ENCODE measurements at regions not wholly inside any gene's neighbourhood (a gene's known extent, or its start where the extent isn't known, plus 50 kb on each side); places are given as distances from the start of the nearest gene placed in this dataset.

- no peak overlapping the region for H3K27ac ChIP-seq (ENCODE audit: insufficient read depth, low read length, poor library complexity, severe bottlenecking)
- no peaks in the 10 kb centered on the region for H3K4me1 ChIP-seq (ENCODE audit: control insufficient read depth, insufficient read depth, low read length, poor library complexity, severe bottlenecking)
- Mint-ChIP-seq H3K4me1 (no peaks in the 10 kb centered on the region), H3K27ac (no peak overlapping the region), H3K36me3 (no peaks in the 10 kb centered on the region), H3K9me3 (peaks cover 0 to 4% (median 0%) of the 10 kb centered on the region in 7 donors), H3K27me3 (no peaks in the 10 kb centered on the region), H3K4me3 (no peak overlapping the region)
- ATAC-seq (ENCODE audit: low read depth in 2 of 2): no peak
- H3K9me3 ChIP-seq (ENCODE audit: control insufficient read depth in 2 of 2, low read length in 2 of 2): no peaks in the 10 kb centered on the region
- H3K4me3 ChIP-seq (ENCODE audit: low read depth, low read length): no peak overlapping the region
- H3K36me3 ChIP-seq (ENCODE audit: control insufficient read depth, insufficient read depth, low read length): no peaks in the 10 kb centered on the region
- DNase-seq: no peak
- no peaks in the 10 kb centered on the region for H3K27me3 ChIP-seq (ENCODE audit: control insufficient read depth, insufficient read depth, low read length)
Observed at GRCh38 chr5:136620016-136620419, 254.7 kb upstream of the TRPC7 start.

GRCh38 chr5:136619556-136619955, 254.2 kb upstream of the TRPC7 start:
- Histone ChIP-seq H3K4me1 (ENCODE audit: control insufficient read depth, insufficient read depth, low read length, poor library complexity, severe bottlenecking) (no peaks in the 10 kb centered on the region), H3K9me3 (ENCODE audit: control insufficient read depth in 2 of 2, low read length in 2 of 2) (no peaks in the 10 kb centered on the region), H3K36me3 (ENCODE audit: control insufficient read depth, insufficient read depth, low read length) (no peaks in the 10 kb centered on the region), H3K27ac (ENCODE audit: insufficient read depth, low read length, poor library complexity, severe bottlenecking) (no peak overlapping the region), H3K27me3 (ENCODE audit: control insufficient read depth, insufficient read depth, low read length) (no peaks in the 10 kb centered on the region), H3K4me3 (ENCODE audit: low read depth, low read length) (no peak overlapping the region)
- Mint-ChIP-seq H3K27ac (no peak overlapping the region), H3K4me1 (no peaks in the 10 kb centered on the region), H3K27me3 (no peaks in the 10 kb centered on the region), H3K36me3 (no peaks in the 10 kb centered on the region), H3K4me3 (no peak overlapping the region), H3K9me3 (peaks cover 0 to 3% (median 0%) of the 10 kb centered on the region in 7 donors)
- ATAC-seq (ENCODE audit: low read depth in 2 of 2): no peak
- DNase-seq: no peak

GRCh38 chr5:136615251-136616119, 250.1 kb upstream of the TRPC7 start:
- no peak for DNase-seq
- H3K27me3 ChIP-seq (ENCODE audit: control insufficient read depth, insufficient read depth, low read length): no peaks in the 10 kb centered on the region
- Mint-ChIP-seq H3K4me1 (no peaks in the 10 kb centered on the region), H3K27me3 (no peaks in the 10 kb centered on the region), H3K4me3 (no peak overlapping the region), H3K36me3 (no peaks in the 10 kb centered on the region), H3K9me3 (peaks cover 0 to 4% (median 3%) of the 10 kb centered on the region in 7 donors), H3K27ac (no peak overlapping the region)
- H3K4me1 ChIP-seq (ENCODE audit: control insufficient read depth, insufficient read depth, low read length, poor library complexity, severe bottlenecking): no peaks in the 10 kb centered on the region
- H3K27ac ChIP-seq (ENCODE audit: insufficient read depth, low read length, poor library complexity, severe bottlenecking): no peak overlapping the region
- no peak for ATAC-seq (ENCODE audit: low read depth in 2 of 2)
- no peak overlapping the region for H3K4me3 ChIP-seq (ENCODE audit: low read depth, low read length)
- no peaks in the 10 kb centered on the region for H3K9me3 ChIP-seq (ENCODE audit: control insufficient read depth in 2 of 2, low read length in 2 of 2)
- no peaks in the 10 kb centered on the region for H3K36me3 ChIP-seq (ENCODE audit: control insufficient read depth, insufficient read depth, low read length)

GRCh38 chr5:136613230-136613629, 247.9 kb upstream of the TRPC7 start:
- H3K27me3 Mint-ChIP-seq: no peaks in the 10 kb centered on the region
- ATAC-seq (ENCODE audit: low read depth in 2 of 2) (no peak), DNase-seq (no peak)
- Histone ChIP-seq H3K9me3 (ENCODE audit: control insufficient read depth in 2 of 2, low read length in 2 of 2) (no peaks in the 10 kb centered on the region), H3K27ac (ENCODE audit: insufficient read depth, low read length, poor library complexity, severe bottlenecking) (no peak overlapping the region), H3K36me3 (ENCODE audit: control insufficient read depth, insufficient read depth, low read length) (no peaks in the 10 kb centered on the region), H3K27me3 (ENCODE audit: control insufficient read depth, insufficient read depth, low read length) (no peaks in the 10 kb centered on the region), H3K4me3 (ENCODE audit: low read depth, low read length) (no peak overlapping the region), H3K4me1 (ENCODE audit: control insufficient read depth, insufficient read depth, low read length, poor library complexity, severe bottlenecking) (no peaks in the 10 kb centered on the region)
- H3K27ac Mint-ChIP-seq: no peak overlapping the region
- H3K4me1 Mint-ChIP-seq: no peaks in the 10 kb centered on the region
- no peaks in the 10 kb centered on the region for H3K36me3 Mint-ChIP-seq
- H3K9me3 Mint-ChIP-seq: peaks cover under 1 to 6% (median 3%) of the 10 kb centered on the region in 7 donors
- no peak overlapping the region for H3K4me3 Mint-ChIP-seq

GRCh38 chr5:136605638-136606037, 240.3 kb upstream of the TRPC7 start:
- H3K27me3 Mint-ChIP-seq: no peaks in the 10 kb centered on the region
- DNase-seq: no peak
- no peak overlapping the region for H3K27ac Mint-ChIP-seq
- H3K27ac ChIP-seq (ENCODE audit: insufficient read depth, low read length, poor library complexity, severe bottlenecking): no peak overlapping the region
- H3K27me3 ChIP-seq (ENCODE audit: control insufficient read depth, insufficient read depth, low read length): no peaks in the 10 kb centered on the region
- H3K9me3 Mint-ChIP-seq: peaks cover 4 to 24% (median 10%) of the 10 kb centered on the region in 7 donors
- no peaks in the 10 kb centered on the region for H3K4me1 ChIP-seq (ENCODE audit: control insufficient read depth, insufficient read depth, low read length, poor library complexity, severe bottlenecking)
- H3K36me3 ChIP-seq (ENCODE audit: control insufficient read depth, insufficient read depth, low read length): no peaks in the 10 kb centered on the region
- peaks cover 2 to 19% of the 10 kb centered on the region in 2 experiments for H3K9me3 ChIP-seq (ENCODE audit: control insufficient read depth in 2 of 2, low read length in 2 of 2)
- no peaks in the 10 kb centered on the region for H3K36me3 Mint-ChIP-seq
- no peak for ATAC-seq (ENCODE audit: low read depth in 2 of 2)
- no peak overlapping the region for H3K4me3 Mint-ChIP-seq
- no peaks in the 10 kb centered on the region for H3K4me1 Mint-ChIP-seq
- H3K4me3 ChIP-seq (ENCODE audit: low read depth, low read length): no peak overlapping the region

GRCh38 chr5:136600306-136600705, 235.0 kb upstream of the TRPC7 start:
- no peak overlapping the region for H3K4me3 Mint-ChIP-seq

GRCh38 chr5:136598802-136599404, 233.6 kb upstream of the TRPC7 start:
- ATAC-seq (ENCODE audit: low read depth in 2 of 2) (no peak), DNase-seq (no peak)
- Histone ChIP-seq H3K4me1 (ENCODE audit: control insufficient read depth, insufficient read depth, low read length, poor library complexity, severe bottlenecking) (no peaks in the 10 kb centered on the region), H3K27me3 (ENCODE audit: control insufficient read depth, insufficient read depth, low read length) (no peaks in the 10 kb centered on the region), H3K27ac (ENCODE audit: insufficient read depth, low read length, poor library complexity, severe bottlenecking) (no peak overlapping the region), H3K4me3 (ENCODE audit: low read depth, low read length) (no peak overlapping the region), H3K36me3 (ENCODE audit: control insufficient read depth, insufficient read depth, low read length) (no peaks in the 10 kb centered on the region), H3K9me3 (ENCODE audit: control insufficient read depth in 2 of 2, low read length in 2 of 2) (peaks cover 0 to 20% of the 10 kb centered on the region in 2 experiments)
- H3K4me1 Mint-ChIP-seq: no peaks in the 10 kb centered on the region
- H3K4me3 Mint-ChIP-seq: no peak overlapping the region
- no peak overlapping the region for H3K27ac Mint-ChIP-seq
- H3K36me3 Mint-ChIP-seq: no peaks in the 10 kb centered on the region
- H3K9me3 Mint-ChIP-seq: peaks cover 2 to 30% (median 8%) of the 10 kb centered on the region in 7 donors
- peaks cover 5% of the 10 kb centered on the region for H3K27me3 Mint-ChIP-seq

More at GRCh38 chr5:136600306-136600705, 235.0 kb upstream of the TRPC7 start:
- Histone ChIP-seq H3K4me3 (ENCODE audit: low read depth, low read length) (no peak overlapping the region), H3K27me3 (ENCODE audit: control insufficient read depth, insufficient read depth, low read length) (no peaks in the 10 kb centered on the region), H3K9me3 (ENCODE audit: control insufficient read depth in 2 of 2, low read length in 2 of 2) (peaks cover 0 to 20% of the 10 kb centered on the region in 2 experiments), H3K27ac (ENCODE audit: insufficient read depth, low read length, poor library complexity, severe bottlenecking) (no peak overlapping the region), H3K4me1 (ENCODE audit: control insufficient read depth, insufficient read depth, low read length, poor library complexity, severe bottlenecking) (no peaks in the 10 kb centered on the region), H3K36me3 (ENCODE audit: control insufficient read depth, insufficient read depth, low read length) (no peaks in the 10 kb centered on the region)
- H3K27ac Mint-ChIP-seq: no peak overlapping the region
- no peaks in the 10 kb centered on the region for H3K36me3 Mint-ChIP-seq
- H3K27me3 Mint-ChIP-seq: peaks cover 5% of the 10 kb centered on the region
- DNase-seq (no peak), ATAC-seq (ENCODE audit: low read depth in 2 of 2) (no peak)
- peaks cover 2 to 30% (median 8%) of the 10 kb centered on the region in 7 donors for H3K9me3 Mint-ChIP-seq
- no peaks in the 10 kb centered on the region for H3K4me1 Mint-ChIP-seq
